SH-SY5Y (cell line): ENCODE measurements at regions not wholly inside any gene's neighbourhood (a gene's known extent, or its start where the extent isn't known, plus 50 kb on each side); places are given as distances from the start of the nearest gene placed in this dataset.

Experiments
- GATA2 ChIP-seq: IDR thresholded peaks from 2 replicates; pipeline ENCODE4 v1.6.1; 2011; ENCODE audit warnings: mild to moderate bottlenecking, low read depth, low read length
- GATA3 ChIP-seq: IDR thresholded peaks from 2 replicates; pipeline ENCODE4 v1.6.1; 2011; ENCODE audit warnings: low read depth, mild to moderate bottlenecking, low read length, moderate library complexity

- TF ChIP-seq GATA2, result no peak
- no peak for TF ChIP-seq GATA3
Observed at GRCh38 chr14:54306806-54307205, 90.0 kb upstream of the CDKN3 start.
